Mesothelial cell of epicardium (in vitro differentiated cells): ENCODE measurements at regions not wholly inside any gene's neighbourhood (a gene's known extent, or its start where the extent isn't known, plus 50 kb on each side); places are given as distances from the start of the nearest gene placed in this dataset.
A peak's percentile ranks its signal among the peaks of the same experiment; 100 is the strongest.

Experiments used
- DNase-seq, 2 experiments: peaks; one replicate each; pipeline ENCODE4 v3.0.0; 2021; ENCODE audit warnings: low spot score in 2 of 2; ENCODE audit not compliant: unreplicated experiment in 2 of 2
- H3K27ac Mint-ChIP-seq: 2 replicates; pipeline ENCODE4 v1.8.0; 2021; ENCODE audit warnings: mixed read lengths
- H3K27me3 Mint-ChIP-seq: 2 replicates; pipeline ENCODE4 v1.8.0; 2021; ENCODE audit warnings: low read depth, mixed read lengths
- H3K36me3 Mint-ChIP-seq: 2 replicates; pipeline ENCODE4 v1.8.0; 2021; ENCODE audit warnings: mixed read lengths
- H3K4me1 Mint-ChIP-seq: 2 replicates; pipeline ENCODE4 v1.8.0; 2021; ENCODE audit warnings: mixed read lengths
- H3K4me3 Mint-ChIP-seq: 2 replicates; pipeline ENCODE4 v1.8.0; 2021; ENCODE audit warnings: mild to moderate bottlenecking, moderate library complexity, mixed read lengths
- H3K9me3 Mint-ChIP-seq: 2 replicates; pipeline ENCODE4 v1.8.0; 2021; ENCODE audit warnings: mixed read lengths
- TF ChIP-seq, protein P1 (sequence below): fragments of 200-600 bp; sonication (generic); IDR thresholded peaks from one replicate; pipeline ENCODE4 v1.5.0; 2021; ENCODE audit warnings: antibody characterized with exemption; ENCODE audit not compliant: unreplicated experiment

DNA sequence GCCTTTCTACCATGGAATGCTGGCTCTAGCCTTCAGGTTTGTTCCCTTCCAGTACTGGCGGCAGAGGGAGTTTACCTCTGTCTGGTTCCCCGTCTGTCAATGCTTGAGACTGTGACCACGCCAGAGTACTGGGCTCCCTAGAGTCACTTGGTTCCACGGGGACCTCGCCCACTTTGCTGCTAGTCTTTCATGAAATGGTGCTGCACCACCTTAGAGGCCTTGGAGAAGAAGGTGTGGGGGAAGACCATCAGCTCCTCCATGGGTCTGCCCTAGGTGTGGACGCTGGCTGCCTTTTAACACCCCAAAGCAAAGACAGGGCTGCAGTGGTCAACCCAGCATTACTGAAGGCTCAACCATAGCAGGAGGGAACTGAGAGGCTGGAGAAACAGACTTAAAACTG lies 55.3 kb upstream of the KSR1 start:
- no peaks in the 10 kb centered on the region for H3K4me1 Mint-ChIP-seq
- no peak overlapping the region for H3K27ac Mint-ChIP-seq
- TF ChIP-seq, protein P1, sequence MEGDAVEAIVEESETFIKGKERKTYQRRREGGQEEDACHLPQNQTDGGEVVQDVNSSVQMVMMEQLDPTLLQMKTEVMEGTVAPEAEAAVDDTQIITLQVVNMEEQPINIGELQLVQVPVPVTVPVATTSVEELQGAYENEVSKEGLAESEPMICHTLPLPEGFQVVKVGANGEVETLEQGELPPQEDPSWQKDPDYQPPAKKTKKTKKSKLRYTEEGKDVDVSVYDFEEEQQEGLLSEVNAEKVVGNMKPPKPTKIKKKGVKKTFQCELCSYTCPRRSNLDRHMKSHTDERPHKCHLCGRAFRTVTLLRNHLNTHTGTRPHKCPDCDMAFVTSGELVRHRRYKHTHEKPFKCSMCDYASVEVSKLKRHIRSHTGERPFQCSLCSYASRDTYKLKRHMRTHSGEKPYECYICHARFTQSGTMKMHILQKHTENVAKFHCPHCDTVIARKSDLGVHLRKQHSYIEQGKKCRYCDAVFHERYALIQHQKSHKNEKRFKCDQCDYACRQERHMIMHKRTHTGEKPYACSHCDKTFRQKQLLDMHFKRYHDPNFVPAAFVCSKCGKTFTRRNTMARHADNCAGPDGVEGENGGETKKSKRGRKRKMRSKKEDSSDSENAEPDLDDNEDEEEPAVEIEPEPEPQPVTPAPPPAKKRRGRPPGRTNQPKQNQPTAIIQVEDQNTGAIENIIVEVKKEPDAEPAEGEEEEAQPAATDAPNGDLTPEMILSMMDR, result no peak
- no peak for DNase-seq
- H3K9me3 Mint-ChIP-seq, result no peaks in the 10 kb centered on the region
- peaks cover 5% of the 10 kb centered on the region for H3K27me3 Mint-ChIP-seq
- no peaks in the 10 kb centered on the region for H3K36me3 Mint-ChIP-seq
- H3K4me3 Mint-ChIP-seq, result no peak overlapping the region

DNA sequence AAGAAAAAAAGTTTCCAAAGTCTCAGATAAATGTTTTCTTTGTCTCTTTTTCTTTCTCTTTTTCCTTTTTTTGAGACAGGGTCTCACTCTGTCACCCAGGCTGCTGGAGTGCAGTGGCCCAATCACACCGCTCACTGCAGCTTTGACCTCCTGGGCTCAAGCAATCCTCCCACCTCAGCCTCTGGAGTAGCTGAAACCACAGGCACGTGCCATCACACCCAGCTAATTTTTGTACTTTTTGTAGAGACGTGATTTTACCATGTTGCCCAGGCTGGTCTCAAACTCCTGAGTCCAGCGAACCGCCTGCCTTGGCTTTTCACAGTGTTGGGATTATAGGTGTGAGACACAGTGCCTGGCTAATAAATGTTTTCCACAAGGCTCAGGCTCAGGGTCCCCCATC lies 53.3 kb upstream of the KSR1 start:
- no peak for DNase-seq
- Mint-ChIP-seq H3K9me3 (no peaks in the 10 kb centered on the region), H3K4me3 (no peak overlapping the region), H3K36me3 (no peaks in the 10 kb centered on the region), H3K27ac (no peak overlapping the region), H3K4me1 (no peaks in the 10 kb centered on the region), H3K27me3 (peaks cover 7% of the 10 kb centered on the region)
- TF ChIP-seq, protein P1, result no peak

DNA sequence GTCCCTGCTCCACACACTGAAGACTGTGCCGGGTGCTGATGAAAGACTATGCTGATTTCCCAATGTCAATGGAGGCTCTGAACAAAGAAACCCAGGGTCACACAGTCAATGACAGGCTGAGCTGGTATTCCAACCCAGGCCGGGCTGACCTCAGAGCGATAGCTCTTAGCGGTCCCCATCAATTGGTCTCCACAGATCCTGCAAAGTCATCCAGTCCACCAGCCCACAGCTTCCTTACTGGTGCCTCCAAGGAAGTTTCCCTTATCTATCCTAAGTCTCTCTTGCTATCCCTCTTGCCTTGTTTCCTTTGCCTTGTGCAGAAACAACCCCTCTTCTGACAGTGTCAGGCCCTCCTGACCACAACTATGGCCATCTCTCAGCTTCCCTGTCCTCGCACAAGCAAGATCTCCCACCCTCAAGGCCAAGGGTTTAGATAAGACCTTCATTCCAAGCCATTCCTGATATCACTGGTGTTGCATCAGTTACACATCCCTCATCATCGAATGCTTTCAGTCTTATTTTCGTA lies 52.7 kb upstream of the KSR1 start:
- DNase-seq, result peak in 1 of 2 experiments; percentile 24
- H3K36me3 Mint-ChIP-seq, result no peaks in the 10 kb centered on the region
- H3K27me3 Mint-ChIP-seq, result peaks cover 7% of the 10 kb centered on the region
- no peaks in the 10 kb centered on the region for H3K9me3 Mint-ChIP-seq
- peaks cover 5% of the 10 kb centered on the region for H3K4me1 Mint-ChIP-seq
- H3K27ac Mint-ChIP-seq, result no peak overlapping the region
- H3K4me3 Mint-ChIP-seq, result no peak overlapping the region
- TF ChIP-seq, protein P1, result no peak

DNA sequence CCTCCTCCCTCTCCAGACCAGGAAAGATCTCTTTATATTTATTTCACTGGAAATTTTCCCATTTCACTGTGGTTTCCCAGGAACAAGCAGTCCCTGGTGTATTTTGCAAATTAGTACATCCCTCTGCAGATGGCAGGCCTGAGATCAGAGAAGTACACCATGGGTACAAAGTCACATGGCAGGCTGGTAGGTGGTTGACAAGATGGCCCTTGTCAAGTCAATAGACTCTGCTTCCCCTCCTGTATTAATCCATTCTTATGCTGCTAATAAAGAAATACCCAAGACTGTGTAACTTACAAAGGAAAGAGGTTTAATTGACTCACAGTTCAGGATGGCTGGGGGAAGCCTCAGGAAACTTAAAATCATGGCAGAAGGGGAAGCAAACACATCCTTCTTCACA lies 51.6 kb upstream of the KSR1 start:
- Mint-ChIP-seq H3K27ac (no peak overlapping the region), H3K4me1 (peaks cover 9% of the 10 kb centered on the region), H3K36me3 (no peaks in the 10 kb centered on the region), H3K27me3 (peaks cover 7% of the 10 kb centered on the region), H3K9me3 (no peaks in the 10 kb centered on the region), H3K4me3 (no peak overlapping the region)
- DNase-seq, result no peak
- TF ChIP-seq, protein P1, result no peak
